ENCODE measurements at regions not wholly inside any gene's neighbourhood (a gene's known extent, or its start where the extent isn't known, plus 50 kb on each side); places are given as distances from the start of the nearest gene placed in this dataset.

GRCh38 chr1:37391211-37392011 is 83.0 kb upstream of the ZC3H12A start:
- DNase-seq (ENCODE audit: low spot score) = peak; percentile 75

GRCh38 chr1:37392051-37392450 is 82.3 kb upstream of the ZC3H12A start:
- no peak for DNase-seq (ENCODE audit: low spot score)

- DNase-seq (ENCODE audit: low spot score) = no peak
Measured at GRCh38 chr1:37393173-37394120, 80.9 kb upstream of the ZC3H12A start.

- DNase-seq (ENCODE audit: low spot score) = peak; percentile 84
Measured at GRCh38 chr1:37394574-37395464, 79.6 kb upstream of the ZC3H12A start.

- DNase-seq (ENCODE audit: low spot score) = no peak
Measured at GRCh38 chr1:37398096-37398495, 76.3 kb upstream of the ZC3H12A start.

GRCh38 chr1:37399205-37399604 is 75.2 kb upstream of the ZC3H12A start:
- DNase-seq (ENCODE audit: low spot score) = no peak

- DNase-seq (ENCODE audit: low spot score) = no peak
Measured at GRCh38 chr1:37399830-37400464, 74.4 kb upstream of the ZC3H12A start.

GRCh38 chr1:37400466-37401225 is 73.7 kb upstream of the ZC3H12A start:
- no peak for DNase-seq (ENCODE audit: low spot score)

GRCh38 chr1:37403166-37403565 is 71.2 kb upstream of the ZC3H12A start:
- no peak for DNase-seq (ENCODE audit: low spot score)

GRCh38 chr1:37404711-37405110 is 69.7 kb upstream of the ZC3H12A start:
- no peak for DNase-seq (ENCODE audit: low spot score)

GRCh38 chr1:37410105-37410504 is 64.3 kb upstream of the ZC3H12A start:
- DNase-seq (ENCODE audit: low spot score) = no peak

- DNase-seq (ENCODE audit: low spot score) = peak; percentile 84
Measured at GRCh38 chr1:37410815-37411214, 63.6 kb upstream of the ZC3H12A start.

- DNase-seq (ENCODE audit: low spot score) = no peak
Measured at GRCh38 chr1:37415611-37416244, 58.7 kb upstream of the ZC3H12A start.

GRCh38 chr1:37420456-37420855 is 53.9 kb upstream of the ZC3H12A start:
- DNase-seq (ENCODE audit: low spot score) = no peak

- DNase-seq (ENCODE audit: low spot score) = peak; percentile 46
Measured at GRCh38 chr1:37423810-37424209, 50.6 kb upstream of the ZC3H12A start.

- no peak for DNase-seq (ENCODE audit: low spot score)
Measured at GRCh38 chr1:37424523-37424922, 49.9 kb upstream of the ZC3H12A start.

Measured in iPS-NIHi11 (cell line).